Fibroblast of upper back skin (primary cell): ENCODE measurements at regions not wholly inside any gene's neighbourhood (a gene's known extent, or its start where the extent isn't known, plus 50 kb on each side); places are given as distances from the start of the nearest gene placed in this dataset.
"Not testable (repeated sequence)": the region's sequence is repeated elsewhere in the genome, so short reads cannot be mapped to it uniquely, and the experiment has no call there.

Experiments used
- DNase-seq: peaks from one replicate; pipeline ENCODE4 v3.0.0-alpha.2; 2013

DNA sequence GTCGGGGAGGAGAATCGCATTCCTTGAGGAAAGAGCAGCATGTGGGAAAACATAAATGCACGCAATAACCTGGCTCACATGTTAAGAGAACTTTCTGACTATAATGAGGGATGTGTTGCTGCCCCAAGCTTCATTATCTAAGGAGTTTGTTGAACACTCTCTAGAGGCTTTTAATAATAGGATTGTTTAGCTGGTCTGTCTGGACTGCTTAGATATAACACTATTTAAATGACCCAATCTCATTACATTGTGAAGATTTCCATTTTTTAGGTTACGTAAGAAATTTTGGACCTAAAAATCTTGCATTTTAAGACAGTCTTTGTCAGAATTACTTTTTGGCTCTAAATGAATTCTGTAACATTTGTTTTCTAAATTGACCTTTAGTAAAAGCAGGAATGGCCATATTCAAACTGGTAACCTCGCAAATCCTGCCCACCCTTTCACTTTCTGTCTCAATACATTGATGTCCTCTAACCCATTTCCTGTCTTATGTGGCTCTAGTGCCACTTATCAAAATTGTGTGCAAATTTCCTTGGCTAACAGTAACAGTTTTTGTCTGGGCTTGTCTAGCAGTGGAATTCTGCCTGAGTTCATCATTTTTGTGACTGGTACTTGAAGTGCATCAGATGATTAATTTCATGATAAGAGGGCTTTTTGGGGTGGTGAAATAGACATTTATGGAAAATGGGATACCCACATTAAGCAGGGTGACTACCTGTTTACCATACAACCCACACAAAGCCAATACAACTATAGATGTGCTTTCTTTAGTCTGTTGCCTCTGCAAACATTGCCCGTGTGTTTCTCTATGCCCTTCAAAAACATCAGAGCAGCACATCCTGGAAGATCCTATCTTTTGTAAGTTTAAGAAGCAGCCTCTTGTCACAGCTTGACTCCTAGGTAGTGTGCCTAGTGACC is 61.6 kb upstream of the IKBKE start:
- DNase-seq = not testable (repeated sequence)

DNA sequence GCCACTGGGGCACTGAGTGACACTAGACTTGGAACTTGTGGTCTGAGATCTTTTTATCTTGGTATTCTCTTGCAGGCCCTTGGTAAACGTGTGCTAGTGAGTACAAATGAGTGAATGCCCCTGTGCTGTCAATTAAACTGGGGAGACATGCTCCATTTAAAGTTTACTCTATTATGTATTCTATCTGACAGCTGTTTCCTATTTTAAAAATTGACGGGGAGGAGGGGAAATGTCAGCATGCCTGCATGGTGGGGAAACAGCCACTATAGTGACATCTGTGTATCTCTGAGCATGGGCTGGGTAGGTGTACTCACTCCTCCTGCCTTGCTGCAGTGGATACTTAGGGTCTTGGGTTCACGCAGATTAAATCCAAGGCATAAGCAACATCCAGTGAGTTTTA is 59.0 kb upstream of the IKBKE start:
- DNase-seq = no peak

DNA sequence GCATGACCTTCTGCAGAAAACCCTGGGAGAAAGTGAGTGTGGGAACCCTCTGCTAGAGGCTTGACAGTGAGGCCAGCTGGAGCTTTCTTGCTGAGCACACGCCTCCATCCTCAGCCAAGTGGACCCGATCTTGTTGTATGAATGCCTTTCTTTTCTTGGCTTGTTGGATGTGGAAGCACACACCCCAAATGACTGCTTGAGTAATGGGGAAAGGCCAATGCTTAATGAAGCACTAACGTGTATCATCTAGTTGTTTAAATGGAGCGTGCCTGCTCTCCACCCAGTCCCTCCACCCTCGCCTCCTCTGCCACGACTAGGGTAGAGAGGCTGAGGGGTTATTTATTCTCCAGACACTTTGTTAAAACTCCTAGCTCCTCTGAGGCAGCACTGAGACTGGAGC is 54.3 kb upstream of the IKBKE start:
- no peak for DNase-seq

DNA sequence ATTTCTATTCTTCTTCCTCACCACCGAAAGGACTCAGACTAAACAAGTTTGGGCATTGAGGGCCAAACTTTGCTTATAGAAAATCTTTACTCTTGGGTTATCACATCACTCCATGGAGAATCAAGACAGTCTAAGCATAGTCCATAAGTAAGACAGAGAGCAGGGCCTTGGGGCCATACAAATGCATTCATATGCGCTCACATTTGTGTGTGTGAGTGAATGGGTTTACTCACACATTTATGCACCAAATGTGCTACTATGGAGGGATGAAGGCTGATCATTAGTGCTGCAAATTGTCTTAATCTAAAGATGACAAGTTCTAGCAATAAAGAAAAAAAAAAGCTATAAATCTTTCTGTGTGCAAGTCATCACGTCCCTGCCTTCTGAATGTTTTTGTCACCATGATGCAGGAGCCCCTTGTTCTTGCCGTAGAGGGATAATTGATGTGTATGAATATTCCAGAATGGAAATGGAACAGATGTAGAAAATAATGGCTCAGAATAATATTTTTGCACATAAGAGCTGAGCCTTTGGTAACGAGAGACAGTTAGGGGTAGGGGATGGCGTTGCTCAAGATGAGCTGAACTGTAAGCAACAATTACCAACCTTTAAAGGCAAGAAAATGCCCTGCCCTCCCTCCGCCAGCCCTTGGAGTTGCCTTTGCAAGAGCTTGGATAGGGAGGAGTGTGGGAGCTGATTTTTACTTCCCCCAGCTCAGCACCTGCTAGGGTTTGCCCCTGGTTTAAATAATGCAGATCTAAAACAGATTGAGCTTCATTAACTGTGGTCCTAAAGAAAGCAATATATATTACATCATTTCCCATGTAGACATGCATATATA is 52.3 kb upstream of the IKBKE start:
- DNase-seq = no peak

DNA sequence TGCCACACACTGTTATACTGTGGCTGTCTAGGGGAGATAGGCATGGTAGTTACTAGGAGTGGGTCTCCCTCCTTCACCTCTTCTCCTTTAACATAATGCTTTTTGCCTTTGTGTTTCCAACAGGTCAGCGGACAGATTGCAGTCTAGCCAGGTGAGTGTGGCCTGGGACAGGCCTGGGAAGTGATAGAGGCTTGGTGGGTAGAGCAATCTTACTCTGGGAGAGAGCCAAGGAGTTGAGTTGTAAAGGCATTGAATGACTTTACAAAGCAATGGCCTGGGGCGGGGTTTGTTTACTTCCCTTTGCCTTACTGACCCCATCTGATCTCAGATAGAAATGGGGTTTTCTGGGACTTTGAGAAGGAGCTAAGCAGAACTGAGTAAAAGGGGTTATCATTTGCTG is 51.0 kb upstream of the IKBKE start:
- no peak for DNase-seq

DNA sequence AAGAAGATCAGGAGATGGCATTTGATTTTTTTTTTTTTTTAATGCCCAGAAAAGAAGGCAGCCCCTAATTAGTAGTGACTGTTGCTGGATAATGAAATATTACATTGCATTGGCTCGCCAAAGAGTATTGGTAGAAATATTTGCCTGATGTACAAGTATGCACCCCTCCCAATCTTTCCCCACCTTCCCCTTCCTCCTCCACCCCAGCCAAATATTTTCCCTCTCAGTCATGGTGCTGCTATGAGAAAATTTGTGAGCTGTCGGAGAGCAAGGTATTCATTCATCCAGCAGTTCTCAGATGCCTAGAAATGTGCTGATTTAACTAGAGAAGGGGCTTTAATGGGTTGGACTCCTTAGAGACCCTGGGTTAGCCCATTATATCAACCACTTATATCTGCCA is 50.5 kb upstream of the IKBKE start:
- peak; percentile 80 for DNase-seq

DNA sequence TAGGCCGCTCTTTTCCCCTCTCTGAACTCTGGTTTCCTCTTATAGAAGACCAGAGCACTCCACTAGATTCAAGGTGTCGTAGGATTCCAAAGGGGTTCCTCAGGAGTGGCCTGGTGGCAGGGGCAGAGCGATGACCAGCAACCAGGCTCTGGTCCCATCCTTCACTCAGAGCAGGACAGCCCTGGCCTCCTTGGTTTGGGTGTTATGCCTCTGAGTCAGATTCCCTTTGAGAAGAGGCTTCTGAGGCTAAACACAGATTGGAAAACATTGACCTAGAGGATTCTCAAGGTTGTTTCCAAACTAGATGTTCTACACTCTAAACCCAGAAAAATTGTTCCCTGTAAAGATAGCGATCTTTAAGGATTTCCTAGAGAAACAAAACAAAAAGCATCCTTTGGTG is 49.8 kb upstream of the IKBKE start:
- no peak for DNase-seq
